DND-41 (cell line): ENCODE measurements at regions not wholly inside any gene's neighbourhood (a gene's known extent, or its start where the extent isn't known, plus 50 kb on each side); places are given as distances from the start of the nearest gene placed in this dataset.

Source experiments
- CTCF ChIP-seq: IDR thresholded peaks from 2 replicates; pipeline ENCODE4 v1.5.1; 2012; ENCODE audit warnings: borderline replicate concordance, low read length, moderate library complexity, mild to moderate bottlenecking; ENCODE audit not compliant: poor library complexity, severe bottlenecking; ENCODE audit errors: extremely low read depth
- EZH2 ChIP-seq: IDR thresholded peaks from 3 replicates; pipeline ENCODE4 v1.6.1; 2012; ENCODE audit warnings: borderline replicate concordance, low read depth, mild to moderate bottlenecking, moderate library complexity, low read length, inconsistent platforms; ENCODE audit not compliant: severe bottlenecking

GRCh38 chr22:49588739-49589138, 238.9 kb downstream of the BRD1 start:
- TF ChIP-seq CTCF (no peak), EZH2 (no peak)
